Endodermal cell (in vitro differentiated cells): ENCODE measurements at regions not wholly inside any gene's neighbourhood (a gene's known extent, or its start where the extent isn't known, plus 50 kb on each side); places are given as distances from the start of the nearest gene placed in this dataset.

Source experiments
- DNase-seq: peaks from one replicate; pipeline ENCODE4 v3.0.0-alpha.2; 2017
- H3K27ac ChIP-seq: 2 replicates; pipeline ENCODE4 v1.5.1; 2013; ENCODE audit warnings: mild to moderate bottlenecking, low read depth, low read length, moderate library complexity
- H3K27me3 ChIP-seq: 2 replicates; pipeline ENCODE4 v1.6.1; 2013; ENCODE audit warnings: mild to moderate bottlenecking, low read length, moderate library complexity; ENCODE audit not compliant: insufficient read depth, control insufficient read depth, poor library complexity, severe bottlenecking
- H3K36me3 ChIP-seq: 2 replicates; pipeline ENCODE4 v1.7.0; 2013; ENCODE audit warnings: mild to moderate bottlenecking, low read length, moderate library complexity; ENCODE audit not compliant: control insufficient read depth, insufficient read depth
- H3K4me1 ChIP-seq: one replicate; pipeline ENCODE4 v1.7.0; 2013; ENCODE audit warnings: low read length; ENCODE audit not compliant: control insufficient read depth, insufficient read depth
- H3K4me3 ChIP-seq: 2 replicates; pipeline ENCODE4 v1.5.1; 2013; ENCODE audit warnings: mild to moderate bottlenecking, low read length, moderate library complexity
- H3K9ac ChIP-seq: 2 replicates; pipeline ENCODE4 v1.6.1; 2013; ENCODE audit warnings: mild to moderate bottlenecking, low read length, moderate library complexity; ENCODE audit not compliant: poor library complexity, severe bottlenecking; ENCODE audit errors: extremely low read depth
- H3K9me3 ChIP-seq: 2 replicates; pipeline ENCODE4 v1.6.1; 2013; ENCODE audit warnings: mild to moderate bottlenecking, low read length, moderate library complexity; ENCODE audit not compliant: control insufficient read depth
- H3K27ac Mint-ChIP-seq: 2 replicates; pipeline ENCODE4 v1.8.0; 2020; ENCODE audit warnings: mixed read lengths
- H3K27me3 Mint-ChIP-seq: 2 replicates; pipeline ENCODE4 v1.8.0; 2021; ENCODE audit warnings: mild to moderate bottlenecking, mixed read lengths; ENCODE audit not compliant: insufficient read depth
- H3K36me3 Mint-ChIP-seq: 2 replicates; pipeline ENCODE4 v1.8.0; 2020; ENCODE audit warnings: low read depth, mixed read lengths
- H3K4me1 Mint-ChIP-seq: 2 replicates; pipeline ENCODE4 v1.8.0; 2020; ENCODE audit warnings: mixed read lengths
- H3K4me3 Mint-ChIP-seq: 2 replicates; pipeline ENCODE4 v1.8.0; 2020; ENCODE audit warnings: mild to moderate bottlenecking, moderate library complexity, mixed read lengths
- H3K9me3 Mint-ChIP-seq: 2 replicates; pipeline ENCODE4 v1.8.0; 2020; ENCODE audit warnings: mild to moderate bottlenecking, mixed read lengths
- WGBS, 2 experiments: methylation state at CpG; one replicate each; pipeline versions ENCODE4 v1.1.5 to v1.1.7; 2013; ENCODE audit warnings: missing lambda C conversion rate in 2 of 2, mixed read lengths in 1 of 2; ENCODE audit not compliant: insufficient coverage in 1 of 2, insufficient read length in 1 of 2; 5-methylcytosine and 5-hydroxymethylcytosine counted together
- TF ChIP-seq, protein P1 (sequence below): fragments of 200-600 bp; sonication (generic); conservative IDR thresholded peaks from 2 replicates; pipeline ENCODE4 v1.5.0; 2021; ENCODE audit warnings: antibody characterized with exemption, mild to moderate bottlenecking

DNA sequence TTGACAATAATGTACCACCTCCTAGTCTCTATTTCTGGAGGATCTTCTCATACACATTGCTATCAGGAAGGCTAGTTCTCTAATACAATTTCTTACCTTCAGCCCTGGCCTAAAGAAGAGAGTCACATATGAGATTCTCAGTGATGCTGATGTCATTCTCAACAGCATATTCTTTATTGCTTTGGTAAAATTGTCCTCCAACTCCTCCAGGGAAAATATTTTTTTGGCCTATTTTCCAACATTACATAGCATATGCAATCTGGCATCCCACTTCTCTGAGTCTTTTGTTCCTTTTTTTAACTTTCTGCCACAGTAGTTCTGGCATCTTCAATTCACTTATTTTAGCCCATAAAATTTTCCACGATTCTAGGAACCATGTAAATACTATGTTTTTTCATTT, 2363.1 kb downstream of the ARAP2 start:
- Histone ChIP-seq H3K27me3 (no peaks in the 10 kb centered on the region), H3K9me3 (peaks cover 10% of the 10 kb centered on the region), H3K36me3 (no peaks in the 10 kb centered on the region), H3K4me1 (no peaks in the 10 kb centered on the region), H3K4me3 (no peak overlapping the region), H3K27ac (no peak overlapping the region), H3K9ac (no peak overlapping the region)
- peaks cover 3% of the 10 kb centered on the region for H3K9me3 Mint-ChIP-seq
- no peak overlapping the region for H3K27ac Mint-ChIP-seq
- H3K36me3 Mint-ChIP-seq = no peaks in the 10 kb centered on the region
- H3K27me3 Mint-ChIP-seq = no peaks in the 10 kb centered on the region
- no peaks in the 10 kb centered on the region for H3K4me1 Mint-ChIP-seq
- TF ChIP-seq, protein P1, sequence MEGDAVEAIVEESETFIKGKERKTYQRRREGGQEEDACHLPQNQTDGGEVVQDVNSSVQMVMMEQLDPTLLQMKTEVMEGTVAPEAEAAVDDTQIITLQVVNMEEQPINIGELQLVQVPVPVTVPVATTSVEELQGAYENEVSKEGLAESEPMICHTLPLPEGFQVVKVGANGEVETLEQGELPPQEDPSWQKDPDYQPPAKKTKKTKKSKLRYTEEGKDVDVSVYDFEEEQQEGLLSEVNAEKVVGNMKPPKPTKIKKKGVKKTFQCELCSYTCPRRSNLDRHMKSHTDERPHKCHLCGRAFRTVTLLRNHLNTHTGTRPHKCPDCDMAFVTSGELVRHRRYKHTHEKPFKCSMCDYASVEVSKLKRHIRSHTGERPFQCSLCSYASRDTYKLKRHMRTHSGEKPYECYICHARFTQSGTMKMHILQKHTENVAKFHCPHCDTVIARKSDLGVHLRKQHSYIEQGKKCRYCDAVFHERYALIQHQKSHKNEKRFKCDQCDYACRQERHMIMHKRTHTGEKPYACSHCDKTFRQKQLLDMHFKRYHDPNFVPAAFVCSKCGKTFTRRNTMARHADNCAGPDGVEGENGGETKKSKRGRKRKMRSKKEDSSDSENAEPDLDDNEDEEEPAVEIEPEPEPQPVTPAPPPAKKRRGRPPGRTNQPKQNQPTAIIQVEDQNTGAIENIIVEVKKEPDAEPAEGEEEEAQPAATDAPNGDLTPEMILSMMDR = no peak
- no peak for DNase-seq
- WGBS, 2 experiments = 86 to 91% methylated on average over 1 of the region's 1 CpG
- no peak overlapping the region for H3K4me3 Mint-ChIP-seq

DNA sequence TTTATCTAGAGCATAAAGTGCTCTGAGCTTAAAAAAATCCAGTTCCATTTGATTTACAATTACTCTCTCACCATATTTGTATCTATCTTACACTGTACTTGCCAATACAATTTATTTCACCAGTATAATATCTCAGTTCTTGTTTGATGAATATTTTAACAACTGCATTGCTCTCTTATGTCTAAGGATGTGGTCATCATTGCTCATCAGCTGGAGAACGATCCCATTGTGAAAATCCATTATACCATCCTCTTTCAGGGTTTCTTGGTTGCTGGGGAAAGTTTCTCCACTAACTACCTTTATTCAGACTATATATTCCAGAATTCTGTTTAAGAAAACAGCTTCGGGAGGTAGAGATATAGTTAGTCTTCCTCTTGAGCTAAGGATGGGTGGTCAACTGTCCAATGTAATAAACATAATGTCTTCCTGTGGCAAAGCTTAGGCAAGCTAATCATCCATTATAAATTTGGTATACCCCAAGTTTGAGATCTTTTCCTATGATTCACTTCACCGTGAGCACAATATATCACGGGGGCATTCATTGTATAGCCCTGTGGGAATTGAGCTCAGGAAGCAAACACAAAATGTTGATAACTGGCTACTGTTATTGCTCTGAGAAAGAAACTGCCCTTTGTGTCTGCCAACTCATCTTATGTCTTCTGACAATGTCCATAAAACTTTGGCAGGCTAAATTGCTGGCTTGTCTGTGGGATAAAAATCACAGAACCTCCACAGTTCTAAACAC, 2361.9 kb downstream of the ARAP2 start:
- H3K27ac Mint-ChIP-seq = no peak overlapping the region
- no peaks in the 10 kb centered on the region for H3K27me3 Mint-ChIP-seq
- Histone ChIP-seq H3K4me1 (no peaks in the 10 kb centered on the region), H3K27ac (no peak overlapping the region), H3K9ac (no peak overlapping the region), H3K27me3 (no peaks in the 10 kb centered on the region), H3K9me3 (peaks cover 1% of the 10 kb centered on the region), H3K36me3 (no peaks in the 10 kb centered on the region), H3K4me3 (no peak overlapping the region)
- no peak for DNase-seq
- no peaks in the 10 kb centered on the region for H3K4me1 Mint-ChIP-seq
- no peaks in the 10 kb centered on the region for H3K36me3 Mint-ChIP-seq
- 84 to 96% methylated on average over 3 to 4 of the region's 4 CpGs for WGBS, 2 experiments
- H3K4me3 Mint-ChIP-seq = no peak overlapping the region
- TF ChIP-seq, protein P1 = no peak
- H3K9me3 Mint-ChIP-seq = no peaks in the 10 kb centered on the region

DNA sequence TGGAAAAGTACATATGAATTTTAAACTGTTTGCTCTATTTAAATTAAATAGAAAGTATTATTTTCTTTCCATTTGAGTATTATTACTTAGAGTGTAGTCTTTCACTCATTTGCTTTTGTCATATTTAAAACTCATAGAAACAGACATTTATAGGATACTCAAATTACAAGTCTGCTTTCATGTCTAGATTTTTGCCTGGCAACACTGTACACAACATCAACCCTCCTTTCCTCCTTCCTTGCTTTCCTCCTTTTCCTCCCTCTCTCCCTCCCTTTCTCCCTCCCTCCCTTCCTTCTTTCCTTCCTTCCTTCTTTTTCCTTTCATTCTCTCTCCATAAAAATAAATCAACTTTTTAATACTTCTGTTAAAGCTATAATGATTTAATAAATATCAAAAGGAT, 2361.2 kb downstream of the ARAP2 start:
- H3K36me3 ChIP-seq = no peaks in the 10 kb centered on the region
- no peak overlapping the region for H3K4me3 ChIP-seq
- no peak for DNase-seq
- H3K9me3 ChIP-seq = no peaks in the 10 kb centered on the region
- H3K27me3 Mint-ChIP-seq = no peaks in the 10 kb centered on the region
- H3K4me1 Mint-ChIP-seq = no peaks in the 10 kb centered on the region
- H3K9me3 Mint-ChIP-seq = no peaks in the 10 kb centered on the region
- no peak overlapping the region for H3K4me3 Mint-ChIP-seq
- no peaks in the 10 kb centered on the region for H3K4me1 ChIP-seq
- no peak overlapping the region for H3K9ac ChIP-seq
- H3K27ac ChIP-seq = no peak overlapping the region
- TF ChIP-seq, protein P1 = no peak
- H3K36me3 Mint-ChIP-seq = no peaks in the 10 kb centered on the region
- H3K27ac Mint-ChIP-seq = no peak overlapping the region
- no peaks in the 10 kb centered on the region for H3K27me3 ChIP-seq
